ENCODE measurements at regions not wholly inside any gene's neighbourhood (a gene's known extent, or its start where the extent isn't known, plus 50 kb on each side); places are given as distances from the start of the nearest gene placed in this dataset.
"Not testable (repeated sequence)": the region's sequence is repeated elsewhere in the genome, so short reads cannot be mapped to it uniquely, and the experiment has no call there.

DNA sequence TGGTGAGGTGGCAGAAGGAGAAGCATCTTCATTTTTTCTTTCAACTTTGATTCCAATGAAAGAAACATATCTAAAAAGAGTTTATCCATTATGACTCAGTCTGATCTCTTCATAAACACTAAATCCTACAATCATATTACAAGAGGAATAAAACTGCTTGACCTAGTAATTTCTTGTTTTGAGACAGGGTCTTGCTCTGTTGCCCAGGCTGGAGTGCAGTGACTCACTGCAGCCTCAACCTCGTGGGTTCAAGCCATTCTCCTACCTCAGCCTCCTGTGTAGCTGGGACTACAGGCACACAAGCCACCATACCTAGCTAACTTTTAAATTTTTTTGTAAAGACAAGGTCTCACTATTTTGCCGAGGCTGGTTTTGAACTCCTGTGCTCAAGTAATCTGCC, 147.2 kb downstream of the NDUFA12 start:
- no peak for DNase-seq

- DNase-seq, result no peak
These were observed 147.6 kb downstream of the NDUFA12 start for GRCh38 chr12:94855853-94856252.

DNA sequence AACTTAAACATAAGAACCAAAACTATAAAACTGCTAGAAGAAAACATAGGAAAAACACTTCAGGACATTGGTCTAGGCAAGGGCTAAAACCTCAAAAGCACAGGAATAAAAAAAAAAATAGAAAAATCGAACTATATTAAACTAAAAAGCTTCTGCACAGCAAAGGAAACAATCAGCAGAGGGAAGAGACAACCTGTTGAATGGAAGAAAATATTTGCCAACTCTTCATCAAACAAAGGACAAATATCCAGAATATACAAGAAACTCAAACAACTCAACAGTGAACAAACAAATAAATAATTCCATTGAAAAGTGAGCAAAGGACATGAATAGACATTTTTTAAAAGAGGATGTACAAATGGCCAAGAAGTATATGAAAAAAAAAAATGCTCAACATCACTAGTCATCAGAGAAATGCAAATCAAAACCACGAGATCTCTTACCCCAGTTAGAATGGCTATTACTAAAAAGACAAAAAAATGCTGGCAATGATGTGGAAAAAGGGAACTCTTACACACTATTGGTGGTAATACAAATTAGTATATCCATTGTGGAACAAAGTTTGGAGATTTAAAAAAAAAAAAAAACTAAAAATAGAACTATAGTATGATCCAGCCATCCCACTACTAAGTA, 152.0 kb downstream of the NDUFA12 start:
- no peak for DNase-seq

- DNase-seq, result no peak
These were observed 154.0 kb downstream of the NDUFA12 start for GRCh38 chr12:94849411-94849976.

DNA sequence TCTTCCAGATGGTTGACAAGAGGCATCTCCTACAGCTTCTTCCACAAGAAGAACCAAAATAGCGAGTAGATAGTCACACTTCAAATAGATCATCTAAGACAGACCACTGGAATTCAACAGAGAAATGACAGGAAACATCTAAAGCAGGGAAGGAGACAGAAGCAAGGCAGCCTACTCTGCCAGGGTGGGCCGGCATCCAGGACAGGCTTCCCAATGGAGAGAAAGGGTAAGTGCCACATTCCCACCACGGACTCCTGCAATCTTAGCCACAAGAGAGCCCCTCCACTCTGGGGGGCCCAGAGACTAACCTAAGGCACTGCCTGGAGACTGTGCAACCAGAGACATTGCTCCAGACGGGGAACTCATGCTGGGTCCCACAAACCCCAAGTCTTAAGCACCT, 154.5 kb downstream of the NDUFA12 start:
- no peak for DNase-seq

DNA sequence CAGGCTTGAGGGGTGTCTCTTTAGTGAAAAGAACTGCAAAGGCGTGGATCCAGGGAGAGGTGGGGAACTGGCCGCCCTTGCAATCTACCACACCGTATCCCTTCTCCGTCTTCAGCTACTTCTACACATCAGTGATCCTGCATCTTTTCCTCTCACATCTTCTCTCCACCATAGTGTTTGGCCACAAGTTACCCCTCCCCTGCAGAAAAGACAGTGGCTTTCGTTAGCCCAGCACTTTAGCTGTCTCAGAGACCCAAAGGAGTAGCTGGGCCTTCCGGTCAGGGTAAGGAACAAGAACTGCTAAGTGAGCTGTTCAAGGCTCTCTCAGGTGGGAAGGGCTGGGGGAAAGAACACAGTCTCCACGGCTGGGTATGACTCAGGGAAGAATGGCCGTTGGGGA, 158.4 kb downstream of the NDUFA12 start:
- DNase-seq, result no peak

- DNase-seq, result no peak
These were observed 159.0 kb downstream of the NDUFA12 start for GRCh38 chr12:94844452-94844851.

DNA sequence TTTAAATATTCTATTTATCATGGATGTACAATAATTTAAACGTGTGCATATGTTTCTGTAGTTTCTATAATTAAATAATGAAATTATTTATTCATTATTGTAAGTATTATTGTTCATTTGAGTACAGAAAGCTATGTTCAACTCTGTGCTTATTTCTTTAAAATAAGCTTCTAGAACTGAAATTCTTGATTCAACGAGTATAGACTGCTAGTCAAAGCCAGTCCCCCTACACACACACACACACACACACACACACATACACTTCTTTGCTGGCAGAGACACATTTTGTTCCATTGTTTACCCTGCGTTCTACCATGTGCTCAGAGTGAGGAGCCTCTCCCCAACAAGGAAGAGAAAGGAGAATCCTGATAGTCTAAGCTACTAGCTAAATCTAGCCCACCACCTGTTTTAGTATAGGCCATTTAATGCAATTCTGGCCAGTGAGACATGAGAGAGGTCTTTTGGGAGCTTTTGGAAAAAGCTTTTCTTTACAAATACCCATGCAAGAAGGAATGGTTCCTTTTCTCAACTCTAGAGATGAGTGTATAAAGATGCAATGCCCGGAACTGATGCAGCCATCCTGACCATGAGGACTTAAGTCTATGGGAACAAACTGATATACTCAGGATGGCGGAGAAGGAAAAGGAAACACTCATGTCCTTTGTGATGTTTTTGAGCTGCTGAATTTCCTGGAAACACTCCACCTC, 161.4 kb downstream of the NDUFA12 start:
- no peak for DNase-seq

- no peak for DNase-seq
These were observed 162.3 kb downstream of the NDUFA12 start for GRCh38 chr12:94841177-94841576.

DNA sequence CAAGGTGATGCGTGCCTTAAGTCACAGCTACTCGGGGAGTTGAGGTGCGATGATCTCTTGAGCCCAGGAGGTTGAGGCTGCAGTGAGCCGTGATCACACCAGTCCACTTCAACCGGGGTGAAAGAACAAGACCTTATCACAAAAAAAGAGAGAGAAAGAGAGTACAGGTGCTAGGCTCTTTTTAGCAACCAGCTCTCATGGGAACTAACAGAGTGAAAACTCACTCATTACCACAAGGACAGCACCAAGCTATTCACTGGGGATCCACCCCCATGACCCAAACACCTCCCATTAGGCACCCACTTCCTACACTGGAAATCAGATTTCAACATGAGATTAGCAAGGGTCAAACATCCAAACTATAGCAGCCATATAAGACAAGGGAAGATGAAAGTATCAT, 164.2 kb downstream of the NDUFA12 start:
- DNase-seq, result no peak

DNA sequence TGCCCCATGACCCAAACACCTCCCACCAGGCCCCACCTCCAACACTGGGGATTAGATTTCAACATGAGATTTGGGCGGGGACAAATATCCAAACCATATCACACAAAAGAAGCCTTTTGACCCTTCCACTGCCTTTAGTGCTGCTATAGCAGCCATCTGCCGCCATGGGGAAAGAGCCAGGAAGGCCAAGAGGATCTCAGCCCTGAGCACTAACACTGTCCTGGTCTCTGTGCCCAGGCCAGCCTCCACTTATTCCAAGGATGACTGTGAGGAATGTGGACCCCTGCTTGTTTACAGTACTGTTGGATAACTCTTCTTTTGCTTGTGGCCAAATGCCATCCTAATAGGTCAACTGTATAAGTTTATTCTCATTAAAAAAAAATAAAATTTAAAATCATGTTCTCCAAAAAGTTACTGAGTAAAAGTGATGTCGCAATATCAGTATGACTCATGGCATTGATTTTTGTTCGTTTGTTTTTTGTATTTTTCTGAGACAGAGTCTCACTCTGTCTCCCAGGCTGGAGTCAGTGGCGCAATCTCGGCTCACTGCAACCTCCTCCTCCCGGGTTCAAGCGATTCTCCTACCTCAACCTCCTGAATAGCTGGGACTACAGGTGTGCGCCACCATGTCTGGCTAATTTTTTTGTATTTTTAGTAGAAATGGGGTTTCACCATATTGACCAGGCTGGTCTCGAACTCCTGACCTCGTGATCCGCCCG, 166.4 kb downstream of the NDUFA12 start:
- DNase-seq, result not testable (repeated sequence)

GRCh38 chr12:94834036-94834625, 169.4 kb downstream of the NDUFA12 start:
- no peak for DNase-seq

GRCh38 chr12:94832780-94833681, 170.5 kb downstream of the NDUFA12 start:
- DNase-seq, result no peak

- DNase-seq, result no peak
These were observed 171.4 kb downstream of the NDUFA12 start for GRCh38 chr12:94832105-94832504.

GRCh38 chr12:94831081-94831751, 172.3 kb downstream of the NDUFA12 start:
- no peak for DNase-seq

- no peak for DNase-seq
These were observed 173.9 kb downstream of the NDUFA12 start for GRCh38 chr12:94829552-94829951.

- DNase-seq, result no peak
These were observed 168.7 kb upstream of the TMCC3 start for GRCh38 chr12:94819011-94819410.

- DNase-seq, result no peak
These were observed 167.3 kb upstream of the TMCC3 start for GRCh38 chr12:94817695-94818075.

DNA sequence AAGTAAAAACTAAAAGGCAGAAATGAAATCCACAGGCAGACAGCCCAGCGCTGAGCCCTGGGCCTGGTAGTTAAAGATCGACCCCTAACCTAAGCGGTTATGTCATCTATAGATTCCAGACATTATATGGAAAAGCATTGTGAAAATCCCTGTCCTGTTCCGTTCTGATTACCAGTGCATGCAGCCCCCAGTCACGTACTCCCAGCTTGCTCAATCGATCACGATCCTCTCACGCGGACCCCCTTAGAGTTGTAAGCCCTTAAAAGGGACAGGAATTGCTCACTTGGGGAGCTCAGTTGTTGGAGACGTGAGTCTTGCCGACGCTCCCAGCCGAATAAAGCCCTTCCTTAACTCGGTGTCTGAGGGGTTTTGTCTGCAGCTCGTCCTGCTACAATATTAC, 166.8 kb upstream of the TMCC3 start:
- DNase-seq, result not testable (repeated sequence)

DNA sequence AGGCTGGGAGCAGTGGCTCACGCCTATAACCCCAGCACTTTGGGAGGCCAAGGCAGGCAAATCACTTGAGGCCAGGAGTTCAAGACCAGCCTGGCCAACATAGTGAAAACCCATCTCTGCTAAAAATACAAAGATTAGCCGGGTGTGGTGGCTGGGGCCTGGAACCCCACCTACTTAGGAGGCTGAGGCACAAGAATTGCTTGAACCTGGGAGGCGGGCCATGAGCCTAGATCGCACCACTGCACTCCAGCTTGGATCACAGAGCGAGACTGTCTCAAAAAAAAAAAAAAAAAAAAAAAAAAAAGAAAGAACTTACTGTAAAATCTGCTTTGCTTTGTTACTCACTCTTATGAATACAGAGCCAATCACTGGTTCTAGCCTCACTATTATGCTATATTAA, 166.4 kb upstream of the TMCC3 start:
- DNase-seq, result not testable (repeated sequence)

- DNase-seq, result no peak
These were observed 165.6 kb upstream of the TMCC3 start for GRCh38 chr12:94815958-94816357.

Data from hindlimb muscle (tissue), 1 donor.